NCI-H82 treated with DMSO at 0.1 percent for 48 hours (cell line): ENCODE measurements at regions not wholly inside any gene's neighbourhood (a gene's known extent, or its start where the extent isn't known, plus 50 kb on each side); places are given as distances from the start of the nearest gene placed in this dataset.
"Not testable (repeated sequence)": the region's sequence is repeated elsewhere in the genome, so short reads cannot be mapped to it uniquely, and the experiment has no call there.

Source experiments
- DNase-seq: peaks from one replicate; lab custom pipeline; 2025; ENCODE audit not compliant: unreplicated experiment; lab: John Stamatoyannopoulos, UW

GRCh38 chr13:60933638-60934037 lies 482.0 kb downstream of the PCDH20 start:
- peak; percentile 55 for DNase-seq

- peak; percentile 60 for DNase-seq
Measured at GRCh38 chr13:60931858-60932546, 483.6 kb downstream of the PCDH20 start.

GRCh38 chr13:60925686-60926085 lies 490.0 kb downstream of the PCDH20 start:
- DNase-seq: no peak

- no peak for DNase-seq
Measured at GRCh38 chr13:60924856-60925255, 490.8 kb downstream of the PCDH20 start.

- DNase-seq: peak; percentile 17
Measured at GRCh38 chr13:60922576-60923231, 492.9 kb downstream of the PCDH20 start.

- DNase-seq: peak; percentile 57
Measured at GRCh38 chr13:60893801-60894200, 496.8 kb downstream of the TDRD3 start.

GRCh38 chr13:60887711-60888110 lies 490.7 kb downstream of the TDRD3 start:
- no peak for DNase-seq

GRCh38 chr13:60881507-60881906 lies 484.5 kb downstream of the TDRD3 start:
- no peak for DNase-seq

- no peak for DNase-seq
Measured at GRCh38 chr13:60873116-60873515, 476.1 kb downstream of the TDRD3 start.

GRCh38 chr13:60869941-60870613 lies 473.1 kb downstream of the TDRD3 start:
- no peak for DNase-seq

GRCh38 chr13:60869225-60869624 lies 472.2 kb downstream of the TDRD3 start:
- no peak for DNase-seq

- DNase-seq: no peak
Measured at GRCh38 chr13:60862036-60862435, 465.0 kb downstream of the TDRD3 start.

GRCh38 chr13:60857698-60858097 lies 460.7 kb downstream of the TDRD3 start:
- no peak for DNase-seq

GRCh38 chr13:60852886-60853285 lies 455.9 kb downstream of the TDRD3 start:
- DNase-seq: no peak

- no peak for DNase-seq
Measured at GRCh38 chr13:60851378-60851777, 454.4 kb downstream of the TDRD3 start.

GRCh38 chr13:60850526-60850925 lies 453.5 kb downstream of the TDRD3 start:
- no peak for DNase-seq

- DNase-seq: no peak
Measured at GRCh38 chr13:60838581-60838980, 441.6 kb downstream of the TDRD3 start.

GRCh38 chr13:60837806-60838205 lies 440.8 kb downstream of the TDRD3 start:
- no peak for DNase-seq

GRCh38 chr13:60836821-60837220 lies 439.8 kb downstream of the TDRD3 start:
- no peak for DNase-seq

GRCh38 chr13:60811581-60811980 lies 414.6 kb downstream of the TDRD3 start:
- no peak for DNase-seq

- not testable (repeated sequence) for DNase-seq
Measured at GRCh38 chr13:60805640-60806039, 408.6 kb downstream of the TDRD3 start.

GRCh38 chr13:60798503-60798902 lies 401.5 kb downstream of the TDRD3 start:
- no peak for DNase-seq
